ENCODE measurements at regions not wholly inside any gene's neighbourhood (a gene's known extent, or its start where the extent isn't known, plus 50 kb on each side); places are given as distances from the start of the nearest gene placed in this dataset.

DNA sequence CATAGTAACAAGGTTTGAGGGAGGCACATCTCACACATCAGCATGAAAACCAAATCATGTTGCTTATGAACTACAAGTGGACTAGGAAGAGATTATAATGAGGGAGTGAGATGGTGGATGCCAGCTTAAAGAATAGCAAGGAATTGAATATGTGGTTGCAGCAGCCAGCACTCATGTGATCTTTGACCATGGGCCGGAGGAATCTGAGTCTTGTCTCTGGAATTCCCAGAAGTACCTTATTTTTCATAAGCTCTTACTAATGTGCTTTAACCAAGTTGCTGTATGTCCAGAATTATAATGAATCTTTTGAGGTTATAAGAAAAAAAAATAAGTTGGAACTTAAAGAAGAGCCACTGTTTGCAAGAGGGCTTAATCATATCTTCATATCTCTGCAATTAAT is 97.0 kb downstream of the DISP1 start:
- no peak for DNase-seq (ENCODE audit: low spot score)

DNA sequence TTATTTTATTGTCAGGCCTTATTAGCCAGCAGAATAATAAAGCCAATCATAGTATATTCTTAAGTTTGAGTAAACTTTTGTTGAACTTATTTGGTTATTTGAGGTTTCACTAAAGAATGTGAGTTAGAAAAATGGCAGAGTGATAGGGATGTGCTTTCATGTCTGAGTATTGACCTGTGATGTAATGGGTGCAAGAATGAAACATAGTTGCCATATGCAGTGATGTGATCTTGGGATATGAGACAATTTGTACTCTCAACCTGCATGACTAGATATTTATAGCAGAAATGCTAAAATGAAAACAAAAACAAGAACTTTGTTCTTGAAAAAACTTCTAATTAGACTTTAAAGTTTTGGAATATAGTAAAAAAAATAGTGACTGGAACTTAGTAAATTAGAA is 97.9 kb downstream of the DISP1 start:
- no peak for DNase-seq (ENCODE audit: low spot score)

DNA sequence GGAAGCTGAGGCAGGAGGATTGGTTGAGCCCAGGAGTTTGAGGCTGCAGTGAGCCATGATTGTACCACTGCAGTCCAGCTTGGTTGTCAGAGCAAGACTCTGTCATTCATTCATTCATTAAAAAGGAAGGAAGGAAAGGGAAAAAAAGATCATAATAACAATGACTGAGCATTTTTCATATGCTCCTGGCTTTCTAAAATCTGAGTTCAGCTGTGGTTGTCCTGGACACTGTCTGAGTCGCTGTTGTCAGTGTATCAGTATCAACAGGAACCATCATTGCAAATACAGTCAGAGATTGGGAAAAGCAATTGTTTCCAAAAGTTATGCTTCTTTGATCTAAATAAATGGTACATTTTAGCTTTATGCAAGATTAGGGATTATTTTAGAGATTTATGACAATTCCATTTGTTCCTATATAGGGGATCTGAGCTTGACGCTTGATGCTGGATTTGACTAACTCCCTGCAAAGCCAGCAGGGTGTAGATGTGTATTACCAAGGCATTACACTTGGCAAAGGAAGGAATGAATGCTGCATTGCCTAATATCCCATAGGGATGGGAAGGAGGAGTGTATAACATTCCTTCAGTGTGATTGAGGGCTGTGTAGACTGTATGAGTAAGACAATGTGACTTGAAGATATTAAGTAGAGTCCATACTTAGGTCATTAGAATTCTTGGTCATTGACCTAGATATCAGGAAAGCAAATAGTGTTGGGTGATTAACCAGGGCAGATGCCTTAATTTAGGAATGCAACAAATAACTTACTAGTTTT is 100.2 kb downstream of the DISP1 start:
- DNase-seq (ENCODE audit: low spot score) = no peak

DNA sequence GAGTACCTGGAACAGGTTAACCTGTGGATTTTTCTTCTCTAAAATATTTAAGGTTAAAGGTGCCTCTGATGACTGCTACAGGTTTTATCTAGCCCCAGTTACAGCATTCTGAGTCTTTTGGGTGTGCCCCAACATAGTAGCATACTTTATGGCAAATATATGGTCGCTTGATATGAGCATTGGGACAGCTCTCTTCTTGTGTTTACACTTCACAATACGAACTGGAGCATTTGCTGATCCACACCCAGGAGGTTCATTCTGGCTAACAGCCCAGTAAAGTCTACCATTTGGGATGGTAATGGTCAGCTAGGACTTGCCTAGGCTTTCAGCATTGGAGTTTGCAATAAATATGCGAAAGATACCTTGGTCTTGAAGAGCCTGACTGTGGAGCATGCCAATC is 101.3 kb downstream of the DISP1 start:
- no peak for DNase-seq (ENCODE audit: low spot score)

DNA sequence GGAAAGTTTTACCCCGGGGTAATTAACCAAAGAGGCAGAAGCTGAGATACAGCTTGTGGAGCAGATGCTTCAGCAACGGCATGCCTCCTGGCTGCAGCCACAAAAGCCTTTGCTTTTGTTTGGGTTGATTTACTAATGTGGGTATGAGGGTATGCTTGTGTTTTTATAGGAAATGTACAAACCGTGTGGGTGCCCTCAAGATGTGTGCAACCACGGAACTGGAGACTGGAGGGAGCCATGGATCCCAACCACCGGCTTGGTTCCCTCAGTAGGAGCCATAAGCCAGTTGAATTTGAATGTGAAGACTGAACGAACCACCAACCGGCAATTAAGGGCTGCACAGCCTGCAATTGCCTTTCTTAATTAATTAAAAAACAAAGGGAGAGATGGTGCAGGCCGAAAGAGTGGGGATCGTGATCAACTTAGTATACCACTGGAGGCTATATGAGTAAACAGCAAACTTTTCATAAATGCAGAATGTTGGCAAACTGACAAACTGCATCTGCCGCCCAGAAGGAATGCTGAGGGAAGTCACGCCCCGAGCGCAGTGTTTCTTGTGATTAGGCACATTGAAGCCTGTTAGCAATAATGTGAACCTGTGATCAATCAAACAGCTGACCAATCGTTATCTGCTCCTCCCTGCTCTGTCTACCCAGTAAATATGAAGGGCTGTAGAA is 104.1 kb downstream of the DISP1 start:
- DNase-seq (ENCODE audit: low spot score) = no peak

DNA sequence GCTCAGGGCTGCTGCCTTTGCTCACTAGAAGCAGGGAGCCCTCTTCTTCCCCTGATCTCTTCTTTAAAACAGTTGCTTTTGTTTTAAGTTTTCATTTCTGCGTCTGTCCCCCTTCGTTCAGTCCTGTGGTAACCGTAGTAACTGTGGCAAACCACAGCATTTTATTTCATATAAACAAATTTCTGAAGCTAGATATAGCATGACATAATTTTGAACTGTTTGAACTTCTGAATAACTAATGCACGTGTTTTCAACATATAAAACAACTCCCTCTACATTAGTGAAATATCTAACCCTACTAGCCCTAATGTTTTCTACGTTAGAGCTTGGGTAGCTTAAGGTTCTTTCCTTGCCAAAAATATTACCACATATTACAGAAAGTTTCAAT is 104.6 kb downstream of the DISP1 start:
- no peak for DNase-seq (ENCODE audit: low spot score)

DNA sequence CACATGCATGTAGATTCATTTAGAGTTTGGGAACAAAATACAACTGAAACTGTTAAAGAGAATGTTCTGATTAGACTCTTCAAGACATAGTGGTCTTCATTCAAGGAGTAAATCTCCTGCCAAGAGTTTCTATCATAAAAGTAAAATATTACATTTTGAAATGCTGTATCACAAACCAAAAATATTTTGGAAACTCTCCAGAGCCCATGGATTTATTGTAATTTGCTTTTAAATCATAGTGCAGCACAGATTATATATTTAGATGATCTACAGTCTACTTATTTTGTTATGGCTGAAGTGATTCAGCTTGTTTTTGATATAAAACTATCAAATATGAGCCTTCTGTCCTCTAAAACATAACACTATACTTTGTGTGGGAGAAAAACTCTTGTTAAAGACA is 105.3 kb downstream of the DISP1 start:
- DNase-seq (ENCODE audit: low spot score) = no peak

DNA sequence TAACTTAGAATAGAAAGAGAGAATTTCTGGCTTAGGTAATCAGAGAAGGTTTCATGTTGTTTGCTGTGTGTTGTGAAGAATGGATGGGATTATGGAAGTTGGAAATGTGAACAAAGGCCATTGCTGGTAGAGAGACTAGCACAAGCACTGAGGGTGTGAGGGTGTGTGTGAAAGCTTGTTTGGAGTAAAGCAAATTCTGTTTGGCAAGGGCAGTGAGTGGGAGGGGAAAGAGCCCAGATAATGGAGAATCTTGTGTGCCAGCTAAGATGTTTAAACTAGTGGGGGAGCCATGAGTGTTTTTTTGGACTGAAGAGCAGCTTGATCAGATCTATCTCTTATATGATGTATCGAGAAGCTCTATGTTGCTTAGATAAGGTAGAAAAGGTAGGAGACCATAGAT is 107.1 kb downstream of the DISP1 start:
- no peak for DNase-seq (ENCODE audit: low spot score)

DNA sequence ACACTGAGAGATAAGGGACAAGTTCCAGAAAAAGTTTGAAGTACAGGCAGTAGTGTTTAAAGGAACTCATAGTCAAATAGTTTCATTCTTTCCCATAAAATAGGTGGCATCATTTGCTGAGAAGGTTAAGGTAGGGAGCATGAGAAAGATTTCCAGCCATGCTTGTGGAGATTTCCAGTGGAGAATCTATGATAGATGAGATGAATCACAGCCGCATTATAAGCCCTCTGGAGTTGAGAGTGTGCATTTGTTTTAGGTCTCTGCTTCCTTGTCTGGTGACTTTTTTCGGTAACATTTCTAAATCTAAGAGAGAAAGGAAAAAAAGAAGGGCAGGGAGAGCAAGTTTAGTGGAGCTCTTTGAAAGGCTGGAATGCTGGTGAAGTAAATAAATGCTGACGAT is 108.7 kb downstream of the DISP1 start:
- DNase-seq (ENCODE audit: low spot score) = no peak

DNA sequence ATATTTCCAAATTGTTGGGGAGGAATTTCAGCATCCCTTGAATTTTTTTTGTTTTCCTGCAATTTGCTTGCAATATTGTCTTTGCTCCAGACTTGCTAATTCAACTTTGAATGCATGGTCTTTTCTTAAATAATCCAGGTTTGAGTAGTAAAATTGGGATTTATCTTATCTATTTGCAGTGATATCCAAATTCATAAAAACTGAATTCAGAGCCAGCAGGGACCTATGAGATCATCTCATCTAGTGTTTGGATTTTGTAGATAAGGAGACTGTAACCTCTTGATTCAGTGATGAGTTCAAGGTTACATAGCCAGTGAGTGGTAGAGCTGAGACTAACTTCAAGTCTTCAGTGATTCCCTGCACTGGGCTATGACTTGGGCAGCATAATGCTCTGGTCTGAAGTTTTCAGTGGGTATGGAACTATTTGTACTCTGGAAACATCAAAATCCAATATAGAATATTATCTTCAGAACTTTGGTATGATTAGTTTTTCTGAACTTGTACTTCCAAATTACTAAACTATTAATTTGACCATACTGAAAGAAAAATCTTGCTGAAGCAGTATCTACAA is 109.4 kb downstream of the DISP1 start:
- no peak for DNase-seq (ENCODE audit: low spot score)

DNA sequence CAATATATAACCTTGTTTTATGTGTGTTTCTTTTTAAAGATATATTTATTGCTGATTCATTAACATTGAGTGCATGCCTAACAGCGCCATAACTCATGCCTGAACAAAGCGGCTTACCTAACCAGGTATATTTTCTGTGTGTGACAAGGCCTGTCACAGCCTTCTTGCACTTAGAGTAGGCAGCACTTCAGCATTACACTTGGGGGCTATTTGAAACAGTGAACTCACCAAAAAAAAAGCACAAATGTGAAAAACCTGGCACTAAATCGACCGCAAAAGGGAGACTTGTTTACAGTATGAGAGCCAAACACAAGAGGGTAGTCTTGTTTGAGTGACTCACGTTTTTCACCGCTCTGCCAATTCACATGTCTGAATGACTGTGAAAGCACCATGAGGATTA is 111.7 kb downstream of the DISP1 start:
- DNase-seq (ENCODE audit: low spot score) = no peak

DNA sequence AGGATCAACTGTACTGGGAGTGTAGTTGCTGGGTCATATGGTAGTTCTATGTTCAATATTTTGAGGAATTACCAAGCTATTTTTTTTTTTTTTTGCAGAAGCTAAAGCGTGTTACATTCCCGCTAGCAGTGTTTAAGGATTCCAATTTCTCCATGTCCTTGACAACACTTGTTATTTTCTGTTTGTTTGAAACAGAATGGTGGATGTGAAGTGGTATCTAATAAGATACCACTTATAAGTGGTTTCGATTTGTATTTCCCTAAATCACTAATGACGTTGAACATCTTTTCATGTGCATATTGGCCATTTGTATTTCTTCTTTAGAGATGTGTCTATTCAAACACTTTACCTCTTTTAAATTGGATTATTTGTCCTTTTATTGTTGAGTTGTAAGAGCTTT is 112.2 kb downstream of the DISP1 start:
- no peak for DNase-seq (ENCODE audit: low spot score)

DNA sequence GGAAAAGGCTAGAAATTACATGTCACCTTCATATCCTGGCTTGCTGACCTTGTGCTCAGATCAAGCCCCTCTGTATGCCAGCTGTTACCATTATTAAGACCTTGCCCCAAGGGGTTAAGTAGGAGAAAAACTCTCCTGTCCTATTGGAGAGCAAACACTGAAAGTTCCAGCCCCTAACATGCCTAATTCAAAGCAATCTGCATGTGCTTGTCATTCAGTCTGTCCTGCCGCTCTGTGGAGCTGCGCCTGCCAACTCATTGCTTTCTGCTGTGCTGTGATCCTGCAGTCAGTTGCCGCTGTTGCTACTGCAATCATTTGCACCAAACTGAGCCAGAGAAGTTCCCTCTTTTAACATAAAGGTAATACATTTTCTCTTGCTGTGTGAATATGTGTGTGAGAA is 113.4 kb downstream of the DISP1 start:
- peak; percentile 25 for DNase-seq (ENCODE audit: low spot score)

DNA sequence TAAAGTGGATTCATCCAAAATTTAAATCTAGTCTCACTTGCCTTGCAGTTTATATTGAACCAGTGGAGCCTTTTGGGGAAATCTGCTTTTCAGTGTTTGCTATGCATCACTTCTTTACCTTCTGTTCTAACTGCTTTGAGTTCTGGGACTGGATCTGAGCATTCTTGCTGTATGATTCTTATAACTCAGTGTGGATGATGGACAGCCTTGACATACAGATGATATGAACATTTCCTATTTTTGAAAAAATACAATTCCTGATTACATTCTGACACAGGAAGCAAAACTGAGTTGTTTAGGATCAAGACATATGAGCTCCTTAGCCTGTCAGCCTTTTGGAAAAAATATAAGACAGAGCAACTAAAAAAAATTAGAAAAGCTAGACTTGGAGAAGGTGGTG is 115.2 kb downstream of the DISP1 start:
- no peak for DNase-seq (ENCODE audit: low spot score)

DNA sequence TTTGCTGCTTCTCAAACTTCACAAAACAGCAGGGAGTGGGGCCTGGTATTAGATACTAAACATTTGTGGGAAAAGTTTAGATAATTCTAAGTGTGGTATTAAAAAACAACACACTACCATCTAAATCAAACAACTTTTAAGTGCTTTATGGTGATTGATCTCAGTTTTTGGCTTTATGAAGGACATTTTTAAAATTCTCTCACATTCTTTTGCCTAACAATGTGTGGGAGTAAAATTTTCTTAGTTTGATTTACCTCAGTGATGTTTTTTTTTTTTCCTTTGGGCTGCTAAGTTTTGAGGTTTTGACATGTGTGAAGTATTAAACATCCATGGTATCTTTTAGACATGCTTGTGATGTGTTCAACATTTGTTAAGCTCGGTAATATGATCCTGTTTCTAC is 116.2 kb downstream of the DISP1 start:
- no peak for DNase-seq (ENCODE audit: low spot score)

DNA sequence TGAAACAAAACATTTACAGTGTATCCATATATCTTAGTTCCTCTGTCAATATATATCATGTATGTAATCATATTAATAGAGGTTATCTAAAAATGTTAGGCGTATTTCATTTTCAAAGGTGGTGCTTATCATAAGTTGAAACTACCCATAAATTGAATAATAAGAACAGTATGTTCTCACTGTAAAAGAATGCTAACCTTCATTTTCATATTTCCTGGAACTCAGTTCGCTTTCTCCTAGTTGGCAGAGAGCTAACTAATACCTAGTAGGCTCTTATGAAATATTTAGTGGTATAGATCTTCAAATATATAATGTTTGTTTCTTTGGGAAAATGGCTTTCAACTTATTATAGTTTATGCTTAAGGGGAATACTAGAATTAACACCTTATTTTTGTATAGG is 118.4 kb downstream of the DISP1 start:
- DNase-seq (ENCODE audit: low spot score) = no peak

DNA sequence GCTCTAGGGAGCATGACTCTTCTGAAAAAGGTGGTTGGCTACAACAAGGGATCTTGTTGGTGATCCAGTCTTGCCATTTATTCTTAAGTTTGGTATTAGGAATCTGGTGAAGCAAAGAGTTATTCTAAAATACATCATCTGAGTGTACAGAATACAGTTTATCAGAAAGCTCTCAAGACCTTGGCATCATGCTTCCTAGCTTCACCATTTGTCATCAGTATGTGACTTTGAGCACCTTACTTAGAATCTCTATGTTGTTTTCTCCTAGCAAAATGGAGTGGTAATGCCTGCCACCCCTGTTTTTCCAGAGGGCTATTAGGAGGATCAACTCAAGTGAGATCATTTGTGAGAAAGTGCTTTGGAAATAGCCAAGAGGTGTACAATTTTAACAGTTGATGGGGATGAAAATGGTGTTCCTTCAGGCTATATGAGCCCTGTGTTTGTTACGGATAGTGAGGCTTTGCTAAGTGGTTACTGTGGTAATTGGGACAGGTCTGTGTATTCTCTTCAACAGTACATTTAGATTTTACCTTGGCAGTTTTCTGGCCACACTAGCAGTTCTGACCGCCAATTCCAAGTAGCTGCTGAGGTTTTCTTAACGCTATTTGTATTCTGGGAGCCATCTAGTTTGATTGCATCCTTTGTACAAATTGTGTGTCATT is 120.5 kb downstream of the DISP1 start:
- no peak for DNase-seq (ENCODE audit: low spot score)

DNA sequence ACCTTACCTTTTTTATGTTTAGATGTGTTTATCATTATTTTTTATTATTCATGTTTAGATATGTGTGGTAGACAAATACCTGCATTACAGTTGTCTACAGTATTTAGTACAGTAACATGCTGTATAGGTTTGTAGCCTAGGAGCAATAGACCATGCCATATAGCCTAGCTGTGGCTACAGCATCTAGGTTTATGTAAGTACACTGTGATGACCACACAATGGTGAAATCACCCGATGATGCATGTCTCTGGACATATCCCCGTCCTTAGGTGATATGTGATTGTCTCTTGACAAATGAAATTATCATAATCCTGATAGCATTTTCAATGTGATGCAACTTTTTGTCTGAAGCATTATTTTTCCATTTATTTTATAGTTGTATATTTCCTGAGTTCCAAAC is 121.2 kb downstream of the DISP1 start:
- no peak for DNase-seq (ENCODE audit: low spot score)

DNA sequence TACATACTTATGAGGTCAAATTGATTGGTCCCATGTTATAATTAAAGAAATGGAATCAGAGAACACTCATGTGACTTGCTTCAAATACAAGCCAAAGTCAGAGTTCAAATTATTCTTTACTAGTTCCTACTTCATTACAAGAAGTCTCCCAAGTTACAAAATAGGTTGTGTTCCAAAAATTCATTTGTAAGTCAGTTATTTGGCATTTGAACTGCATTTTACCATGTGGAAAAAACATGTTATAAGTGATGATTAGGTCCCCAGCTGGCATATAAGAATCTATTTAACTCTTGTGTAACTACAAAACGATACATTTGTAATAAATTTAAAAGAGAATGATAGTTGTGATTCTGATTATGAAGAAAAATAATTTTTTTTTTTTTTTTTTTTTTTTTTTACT is 124.1 kb downstream of the DISP1 start:
- no peak for DNase-seq (ENCODE audit: low spot score)

DNA sequence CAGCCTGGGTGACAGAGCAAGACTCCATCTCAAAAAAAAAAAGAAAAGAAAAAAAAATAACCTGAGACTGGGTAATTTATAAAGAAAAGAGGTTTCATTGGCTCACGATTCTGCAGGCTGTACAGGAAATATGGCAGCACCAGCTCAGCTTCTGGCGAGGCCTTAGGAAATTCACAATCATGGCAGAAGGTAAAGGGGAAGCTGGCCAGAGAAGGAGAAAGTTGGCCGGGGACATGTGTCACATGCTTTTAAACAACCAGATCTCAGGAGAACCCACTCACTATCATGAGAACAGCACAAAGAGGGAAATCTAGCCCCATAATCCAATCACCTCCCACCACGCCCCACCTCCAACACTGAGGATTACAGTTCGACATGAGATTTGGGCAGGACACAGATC is 125.3 kb downstream of the DISP1 start:
- DNase-seq (ENCODE audit: low spot score) = no peak

DNA sequence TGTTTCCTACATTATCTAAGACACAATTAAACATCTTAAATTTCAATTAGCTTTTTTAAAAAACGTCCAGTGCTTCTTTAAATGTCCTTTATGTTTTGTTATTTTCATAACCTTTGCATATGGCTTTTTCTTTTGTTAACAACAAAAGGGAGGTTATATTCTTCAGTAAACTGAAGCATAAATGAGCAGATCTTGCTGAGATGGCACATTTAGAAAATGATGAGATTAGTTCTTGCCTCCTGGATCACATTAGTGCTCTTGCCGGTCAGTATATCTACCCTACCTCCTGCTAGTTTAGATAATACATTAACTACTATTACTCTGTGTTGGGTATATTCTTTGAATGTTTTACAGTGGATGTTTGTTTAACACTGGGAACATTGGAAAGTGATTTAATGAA is 126.1 kb downstream of the DISP1 start:
- no peak for DNase-seq (ENCODE audit: low spot score)

DNA sequence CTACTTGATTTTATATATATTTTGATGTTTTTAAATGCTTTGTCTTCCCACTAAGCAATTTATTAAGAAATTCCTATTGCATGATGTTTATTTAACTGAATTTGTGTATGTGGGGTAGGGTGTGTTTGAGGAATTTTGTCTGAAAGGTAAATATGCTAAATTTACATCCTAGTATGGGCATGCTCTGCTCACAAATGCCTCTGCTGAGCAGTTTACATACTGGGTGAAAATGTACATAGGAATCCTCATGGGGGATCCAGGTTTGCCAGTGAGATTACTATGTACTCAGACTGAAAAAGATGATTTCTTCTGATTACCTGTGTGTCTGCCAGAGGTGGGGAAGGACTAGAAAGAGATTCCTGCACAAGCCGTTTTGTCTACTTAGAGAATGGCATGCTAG is 126.6 kb downstream of the DISP1 start:
- DNase-seq (ENCODE audit: low spot score) = no peak

DNA sequence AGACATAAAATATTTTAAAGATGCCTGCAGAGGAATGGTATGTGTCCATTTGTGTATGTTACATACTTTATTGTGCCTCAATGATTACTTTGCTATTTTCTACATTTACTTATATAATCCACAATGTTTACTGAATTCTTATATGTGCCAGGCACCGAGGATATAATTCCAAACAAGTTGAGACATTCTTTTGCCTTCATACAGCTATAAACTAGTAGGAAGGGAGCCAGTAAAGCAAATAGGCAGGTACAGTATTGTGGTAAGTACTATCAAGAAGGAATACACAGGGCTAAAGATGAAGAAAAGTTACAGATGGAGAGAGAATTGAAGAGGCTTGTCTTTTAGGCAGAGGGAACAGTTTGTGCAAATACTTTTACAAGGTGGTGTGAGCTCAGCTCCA is 131.6 kb downstream of the DISP1 start:
- DNase-seq (ENCODE audit: low spot score) = no peak
